Esophagus squamous epithelium (tissue), 5 donors: ENCODE measurements at regions not wholly inside any gene's neighbourhood (a gene's known extent, or its start where the extent isn't known, plus 50 kb on each side); places are given as distances from the start of the nearest gene placed in this dataset.

Experiments used
- DNase-seq: peaks from one replicate; lab custom pipeline; 2025; lab: John Stamatoyannopoulos, UW
- H3K27ac ChIP-seq, 4 donors: fragments of 200-600 bp; sonication (generic); one replicate each; pipeline ENCODE4 v1.5.1; 2016 to 2019; ENCODE audit warnings: mild to moderate bottlenecking in 1 of 4
- H3K27me3 ChIP-seq, 4 donors: fragments of 200-600 bp; sonication (generic); 1 replicate in 3 of 4; 2 replicates in 1 of 4; pipeline versions ENCODE4 v1.5.1 to v1.6.0; 2017 to 2021; ENCODE audit warnings: antibody characterized with exemption in 1 of 4
- H3K36me3 ChIP-seq, 3 donors: fragments of 200-600 bp; sonication (generic); one replicate each; pipeline ENCODE4 v1.5.1; 2016 to 2019
- H3K4me1 ChIP-seq, 3 donors: fragments of 200-600 bp; sonication (generic); one replicate each; pipeline ENCODE4 v1.5.1; 2017 to 2019
- H3K4me3 ChIP-seq, 4 donors: fragments of 200-600 bp; sonication (generic); 1 replicate in 3 of 4; 2 replicates in 1 of 4; pipeline ENCODE4 v1.5.1; 2016 to 2019; ENCODE audit warnings: mild to moderate bottlenecking in 2 of 4, moderate library complexity in 1 of 4
- H3K9me3 ChIP-seq, 3 donors: fragments of 200-600 bp; sonication (generic); one replicate each; pipeline ENCODE4 v1.5.1; 2016 to 2019
- CTCF ChIP-seq, 6 experiments: fragments of 450-650 bp in 4 of 6; fragments of 200-600 bp in 2 of 6; sonication (generic) in 2 of 6; IDR thresholded peaks; one replicate each; pipeline ENCODE4 v1.5.1; 2016 to 2019; ENCODE audit warnings: antibody characterized with exemption in 6 of 6, mild to moderate bottlenecking in 4 of 6, moderate library complexity in 4 of 6
- POLR2A ChIP-seq, 4 donors: fragments of 450-650 bp; IDR thresholded peaks; one replicate each; pipeline ENCODE4 v1.6.1; 2017; ENCODE audit warnings: antibody characterized with exemption in 4 of 4, mild to moderate bottlenecking in 4 of 4, moderate library complexity in 3 of 4
- whole genome bisulfite sequencing, 2 donors: methylation state at CpG; one replicate each; pipeline ENCODE4 v1.1.5; 2018; 5-methylcytosine and 5-hydroxymethylcytosine counted together
- intact Hi-C: fragments of 100-400 bp; cut with DNase I; formaldehyde crosslinking; loops from one replicate; pipeline ENCODE4 v1.15.0; 2022
- donor health status: DM: yes; HTN: yes; CAD: no.

GRCh38 chr4:158346576-158346975 lies 136.3 kb downstream of the TMEM144 start:
- H3K27ac ChIP-seq = no peak overlapping the region
- H3K36me3 ChIP-seq = no peaks in the 10 kb centered on the region
- H3K4me3 ChIP-seq = no peak overlapping the region
- H3K27me3 ChIP-seq = no peaks in the 10 kb centered on the region
- H3K4me1 ChIP-seq = no peaks in the 10 kb centered on the region
- no peak for DNase-seq
- TF ChIP-seq POLR2A (IDR thresholded peaks at IDR 0.05) (no peak), CTCF (IDR thresholded peaks at IDR 0.05) (no peak)
- WGBS, 2 donors = 58 to 75% methylated on average over 4 of the region's 4 CpGs
- H3K9me3 ChIP-seq = no peaks in the 10 kb centered on the region
- intact Hi-C loops = no loop called here

GRCh38 chr4:158347556-158347955 lies 137.3 kb downstream of the TMEM144 start:
- Histone ChIP-seq H3K4me1 (no peaks in the 10 kb centered on the region), H3K9me3 (no peaks in the 10 kb centered on the region), H3K27ac (no peak overlapping the region), H3K36me3 (no peaks in the 10 kb centered on the region), H3K4me3 (no peak overlapping the region), H3K27me3 (no peaks in the 10 kb centered on the region)
- no peak for TF ChIP-seq POLR2A (IDR thresholded peaks at IDR 0.05)
- TF ChIP-seq CTCF (IDR thresholded peaks at IDR 0.05) = no peak
- DNase-seq = no peak
- intact Hi-C loops = no loop called here
- 41 to 48% methylated on average over 1 of the region's 1 CpG for WGBS, 2 donors

- H3K27ac ChIP-seq = no peak overlapping the region
- 88 to 100% methylated on average over 1 of the region's 1 CpG for WGBS, 2 donors
Measured at GRCh38 chr4:158350161-158350560, 139.9 kb downstream of the TMEM144 start.

DNA sequence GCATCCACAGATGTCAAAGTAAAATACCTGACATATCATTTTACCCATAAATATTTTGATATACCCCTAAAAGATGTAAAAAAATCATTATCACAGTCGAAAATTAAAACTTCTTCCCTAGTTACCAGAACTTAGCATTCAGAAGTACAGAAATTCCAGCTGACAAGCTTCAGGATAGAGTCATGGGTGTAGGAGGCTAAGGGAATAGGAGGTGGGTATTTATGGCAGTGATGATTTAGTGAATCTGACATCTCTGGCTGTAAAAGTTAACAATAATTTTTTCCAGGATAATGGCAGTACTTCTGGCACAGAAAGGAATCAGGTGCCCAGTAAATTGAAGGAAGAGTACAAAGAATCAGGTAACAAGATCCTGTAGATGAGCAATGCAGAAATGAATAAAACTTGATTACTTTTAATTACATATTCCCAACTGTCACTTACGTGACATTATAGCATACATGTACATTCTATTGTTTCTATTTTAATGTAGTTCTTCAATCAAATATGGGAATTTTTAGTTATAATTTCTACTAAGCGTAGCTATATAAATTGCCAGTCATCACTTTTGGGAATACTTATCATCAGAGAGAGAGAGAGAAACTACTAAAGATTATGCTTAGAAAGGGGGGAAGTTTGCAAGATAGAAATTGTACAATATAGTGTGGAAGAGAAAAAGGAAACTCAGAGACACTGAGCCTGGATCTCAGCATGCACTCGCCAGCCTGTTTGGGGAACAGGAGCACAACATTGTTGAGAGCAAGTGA lies 143.4 kb downstream of the TMEM144 start:
- no peak overlapping the region for H3K4me3 ChIP-seq

More at GRCh38 chr4:158350161-158350560, 139.9 kb downstream of the TMEM144 start:
- DNase-seq = no peak
- Histone ChIP-seq H3K36me3 (no peaks in the 10 kb centered on the region), H3K4me3 (no peak overlapping the region), H3K27me3 (no peaks in the 10 kb centered on the region), H3K4me1 (no peaks in the 10 kb centered on the region), H3K9me3 (no peaks in the 10 kb centered on the region)
- no peak for TF ChIP-seq POLR2A (IDR thresholded peaks at IDR 0.05)
- TF ChIP-seq CTCF (IDR thresholded peaks at IDR 0.05) = no peak
- intact Hi-C loops = no loop called here

More for the DNA sequence above, 143.4 kb downstream of the TMEM144 start:
- Histone ChIP-seq H3K27ac (no peak overlapping the region), H3K9me3 (no peaks in the 10 kb centered on the region), H3K27me3 (no peaks in the 10 kb centered on the region), H3K4me1 (no peaks in the 10 kb centered on the region), H3K36me3 (no peaks in the 10 kb centered on the region)
- intact Hi-C loops = no loop called here
- TF ChIP-seq CTCF (IDR thresholded peaks at IDR 0.05) = no peak
- no peak for TF ChIP-seq POLR2A (IDR thresholded peaks at IDR 0.05)
- 70 to 72% methylated on average over 4 of the region's 4 CpGs for WGBS, 2 donors
- no peak for DNase-seq
